ENCODE measurements at regions not wholly inside any gene's neighbourhood (a gene's known extent, or its start where the extent isn't known, plus 50 kb on each side); places are given as distances from the start of the nearest gene placed in this dataset.

GRCh38 chr3:127520993-127521392 is 69.5 kb downstream of the TPRA1 start:
- H3K4me3 ChIP-seq: no peak overlapping the region
- intact Hi-C loops (cut with DNase I): no loop called here
- H3K36me3 ChIP-seq: no peaks in the 10 kb centered on the region
- no peaks in the 10 kb centered on the region for H3K4me1 ChIP-seq
- no peak for TF ChIP-seq CTCF (IDR thresholded peaks at IDR 0.05)
- no peak for DNase-seq (ENCODE audit: low spot score in 2 of 2)
- no peaks in the 10 kb centered on the region for H3K27me3 ChIP-seq
- H3K27ac ChIP-seq: no peak overlapping the region
- no peaks in the 10 kb centered on the region for H3K9me3 ChIP-seq

- H3K4me1 ChIP-seq: no peaks in the 10 kb centered on the region
- H3K27ac ChIP-seq: no peak overlapping the region
- no peak overlapping the region for H3K4me3 ChIP-seq
- intact Hi-C loops (cut with DNase I): no loop called here
- H3K9me3 ChIP-seq: no peaks in the 10 kb centered on the region
- no peaks in the 10 kb centered on the region for H3K36me3 ChIP-seq
- TF ChIP-seq CTCF (IDR thresholded peaks at IDR 0.05): no peak
- H3K27me3 ChIP-seq: no peaks in the 10 kb centered on the region
- no peak for DNase-seq (ENCODE audit: low spot score in 2 of 2)
Measured at GRCh38 chr3:127518456-127519081, 72.0 kb downstream of the TPRA1 start.

GRCh38 chr3:127512256-127512655 is 78.3 kb downstream of the TPRA1 start:
- Histone ChIP-seq H3K4me3 (no peak overlapping the region), H3K9me3 (no peaks in the 10 kb centered on the region), H3K27me3 (no peaks in the 10 kb centered on the region), H3K36me3 (no peaks in the 10 kb centered on the region), H3K4me1 (no peaks in the 10 kb centered on the region), H3K27ac (no peak overlapping the region)
- no peak for DNase-seq (ENCODE audit: low spot score in 2 of 2)
- no peak for TF ChIP-seq CTCF (IDR thresholded peaks at IDR 0.05)
- intact Hi-C loops (cut with DNase I): no loop called here

GRCh38 chr3:127501177-127501576 is 89.4 kb downstream of the TPRA1 start:
- no peak overlapping the region for H3K27ac ChIP-seq
- TF ChIP-seq CTCF (IDR thresholded peaks at IDR 0.05): no peak
- H3K36me3 ChIP-seq: no peaks in the 10 kb centered on the region
- H3K4me1 ChIP-seq: no peaks in the 10 kb centered on the region
- H3K4me3 ChIP-seq: no peak overlapping the region
- no peaks in the 10 kb centered on the region for H3K27me3 ChIP-seq
- DNase-seq (ENCODE audit: low spot score in 2 of 2): no peak
- intact Hi-C loops (cut with DNase I): no loop called here
- peaks cover 2 to 5% of the 10 kb centered on the region in 2 donors for H3K9me3 ChIP-seq

GRCh38 chr3:127497676-127498075 is 92.9 kb downstream of the TPRA1 start:
- intact Hi-C loops (cut with DNase I): no loop called here
- TF ChIP-seq CTCF (IDR thresholded peaks at IDR 0.05): no peak
- Histone ChIP-seq H3K9me3 (peaks cover 1 to 5% of the 10 kb centered on the region in 2 donors), H3K4me1 (no peaks in the 10 kb centered on the region), H3K4me3 (no peak overlapping the region), H3K36me3 (no peaks in the 10 kb centered on the region), H3K27me3 (no peaks in the 10 kb centered on the region), H3K27ac (no peak overlapping the region)
- no peak for DNase-seq (ENCODE audit: low spot score in 2 of 2)

GRCh38 chr3:127497166-127497565 is 93.4 kb downstream of the TPRA1 start:
- Histone ChIP-seq H3K36me3 (no peaks in the 10 kb centered on the region), H3K27ac (no peak overlapping the region), H3K4me1 (no peaks in the 10 kb centered on the region), H3K4me3 (no peak overlapping the region), H3K27me3 (no peaks in the 10 kb centered on the region), H3K9me3 (peaks cover 0 to 5% of the 10 kb centered on the region in 2 donors)
- no peak for TF ChIP-seq CTCF (IDR thresholded peaks at IDR 0.05)
- intact Hi-C loops (cut with DNase I): no loop called here
- no peak for DNase-seq (ENCODE audit: low spot score in 2 of 2)

Data from ascending aorta (tissue), 2 donors.